GM12891 (cell line): ENCODE measurements at regions not wholly inside any gene's neighbourhood (a gene's known extent, or its start where the extent isn't known, plus 50 kb on each side); places are given as distances from the start of the nearest gene placed in this dataset.

Experiments used
- DNase-seq: peaks from one replicate; pipeline ENCODE4 v3.0.0; 2011; ENCODE audit warnings: low spot score; ENCODE audit not compliant: insufficient read length
- FAIRE-seq: peaks from 2 replicates; lab custom pipeline; 2011; peaks lifted over from hg19 to GRCh38; lab: Jason Lieb, UNC
- PAX5 ChIP-seq: IDR thresholded peaks from 2 replicates; pipeline ENCODE4 v1.6.1; 2011; ENCODE audit warnings: low read length, moderate library complexity, mild to moderate bottlenecking; ENCODE audit not compliant: insufficient read depth, severe bottlenecking
- POLR2A ChIP-seq: IDR thresholded peaks from 2 replicates; pipeline ENCODE4 v1.6.1; 2011; ENCODE audit warnings: low read depth, low read length, control low read depth
- POLR2AphosphoS5 ChIP-seq: IDR thresholded peaks from 2 replicates; pipeline ENCODE4 v1.6.1; 2011; ENCODE audit warnings: low read depth, low read length, control low read depth
- POU2F2 ChIP-seq: IDR thresholded peaks from 2 replicates; pipeline ENCODE4 v1.6.1; 2011; ENCODE audit warnings: low read depth, mild to moderate bottlenecking, control low read depth, low read length, moderate library complexity
- SPI1 ChIP-seq: IDR thresholded peaks from 2 replicates; pipeline ENCODE4 v1.6.1; 2011; ENCODE audit warnings: low read depth, low read length, control low read depth
- TAF1 ChIP-seq: IDR thresholded peaks from 2 replicates; pipeline ENCODE4 v1.6.1; 2011; ENCODE audit warnings: low read depth, low read length, control low read depth

GRCh38 chr6:40276141-40276540, 311.0 kb downstream of the LRFN2 start:
- FAIRE-seq (no peak), DNase-seq (no peak)
- no peak for TF ChIP-seq POLR2A

- DNase-seq (no peak), FAIRE-seq (no peak)
- TF ChIP-seq POU2F2 (no peak), POLR2AphosphoS5 (no peak), SPI1 (no peak), PAX5 (no peak)
These were observed 313.1 kb downstream of the LRFN2 start for GRCh38 chr6:40274058-40274457.

GRCh38 chr6:40268614-40269013, 318.6 kb downstream of the LRFN2 start:
- DNase-seq (no peak), FAIRE-seq (no peak)
- TF ChIP-seq SPI1 (no peak), POLR2A (no peak), TAF1 (no peak), PAX5 (no peak), POU2F2 (no peak), POLR2AphosphoS5 (no peak)

- DNase-seq, result no peak
- FAIRE-seq, result no peak
These were observed 319.0 kb downstream of the LRFN2 start for GRCh38 chr6:40268166-40268565.

GRCh38 chr6:40265615-40266014, 321.5 kb downstream of the LRFN2 start:
- TF ChIP-seq POU2F2 (no peak), TAF1 (no peak), POLR2A (no peak), POLR2AphosphoS5 (no peak), PAX5 (no peak), SPI1 (no peak)
- DNase-seq, result no peak
- FAIRE-seq, result no peak

More at GRCh38 chr6:40268166-40268565, 319.0 kb downstream of the LRFN2 start:
- no peak for TF ChIP-seq SPI1
- TF ChIP-seq POU2F2, result no peak

- FAIRE-seq (no peak), DNase-seq (no peak)
- TF ChIP-seq POLR2A (no peak), PAX5 (no peak), POU2F2 (no peak), TAF1 (no peak), SPI1 (no peak), POLR2AphosphoS5 (no peak)
These were observed 323.2 kb downstream of the LRFN2 start for GRCh38 chr6:40263970-40264369.

- DNase-seq (no peak), FAIRE-seq (no peak)
- TF ChIP-seq POU2F2 (no peak), TAF1 (no peak), POLR2AphosphoS5 (no peak), POLR2A (no peak), SPI1 (no peak), PAX5 (no peak)
These were observed 324.8 kb downstream of the LRFN2 start for GRCh38 chr6:40262363-40262762.

- FAIRE-seq (no peak), DNase-seq (no peak)
- TF ChIP-seq TAF1, result no peak
- TF ChIP-seq POU2F2, result no peak
- no peak for TF ChIP-seq POLR2AphosphoS5
- TF ChIP-seq PAX5, result no peak
- TF ChIP-seq POLR2A, result no peak
- no peak for TF ChIP-seq SPI1
These were observed 324.3 kb upstream of the MOCS1 start for GRCh38 chr6:40258531-40258930.

- DNase-seq (no peak), FAIRE-seq (no peak)
- no peak for TF ChIP-seq POU2F2
- TF ChIP-seq PAX5, result no peak
- no peak for TF ChIP-seq SPI1
- TF ChIP-seq TAF1, result no peak
- TF ChIP-seq POLR2AphosphoS5, result no peak
- no peak for TF ChIP-seq POLR2A
These were observed 322.6 kb upstream of the MOCS1 start for GRCh38 chr6:40256831-40257230.

- TF ChIP-seq TAF1 (no peak), POU2F2 (no peak), SPI1 (no peak), POLR2A (no peak), POLR2AphosphoS5 (no peak), PAX5 (no peak)
- FAIRE-seq (no peak), DNase-seq (no peak)
These were observed 322.0 kb upstream of the MOCS1 start for GRCh38 chr6:40256224-40256623.

GRCh38 chr6:40253420-40253819, 319.2 kb upstream of the MOCS1 start:
- FAIRE-seq, result no peak
- DNase-seq, result no peak
- TF ChIP-seq SPI1 (no peak), POLR2AphosphoS5 (no peak), PAX5 (no peak), TAF1 (no peak), POLR2A (no peak), POU2F2 (no peak)
